ENCODE measurements at regions not wholly inside any gene's neighbourhood (a gene's known extent, or its start where the extent isn't known, plus 50 kb on each side); places are given as distances from the start of the nearest gene placed in this dataset.
"Not testable (repeated sequence)": the region's sequence is repeated elsewhere in the genome, so short reads cannot be mapped to it uniquely, and the experiment has no call there.

DNA sequence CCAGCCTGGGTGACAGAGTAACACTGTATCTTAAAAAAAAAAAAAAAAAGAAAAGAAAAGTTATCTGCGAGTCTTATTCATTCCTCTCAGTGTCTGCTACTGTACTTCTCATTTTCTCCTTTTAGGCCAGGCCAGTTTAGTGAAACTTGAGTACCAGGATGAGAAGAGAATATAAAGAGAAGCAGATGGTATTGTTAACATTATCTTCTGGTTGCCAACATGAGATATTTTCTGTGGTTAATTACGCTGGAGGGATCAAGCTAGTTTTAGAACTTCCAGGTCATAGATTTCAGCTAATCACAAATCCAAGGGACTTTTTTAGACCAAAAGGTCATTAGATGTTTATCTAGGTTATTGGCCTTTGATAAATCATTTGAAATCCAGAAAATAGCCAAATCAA lies 252.6 kb upstream of the SMIM30 start:
- Histone ChIP-seq H3K4me3 (ENCODE audit: low read length) (no peak overlapping the region), H3K36me3 (ENCODE audit: control insufficient read depth, insufficient read depth, low read length) (no peaks in the 10 kb centered on the region), H3K27ac (ENCODE audit: low read length) (no peak overlapping the region), H3K9me3 (ENCODE audit: control insufficient read depth, low read depth, low read length) (no peaks in the 10 kb centered on the region), H3K4me1 (ENCODE audit: control insufficient read depth, insufficient read depth, low read length) (no peaks in the 10 kb centered on the region), H3K27me3 (ENCODE audit: control insufficient read depth, insufficient read depth, low read length) (no peaks in the 10 kb centered on the region)
- WGBS (ENCODE audit: insufficient coverage, low lambda C conversion rate) = 100% methylated on average over 1 of the region's 2 CpGs
- no peak for DNase-seq

- Histone ChIP-seq H3K27ac (ENCODE audit: low read length) (no peak overlapping the region), H3K9me3 (ENCODE audit: control insufficient read depth, low read depth, low read length) (no peaks in the 10 kb centered on the region), H3K36me3 (ENCODE audit: control insufficient read depth, insufficient read depth, low read length) (no peaks in the 10 kb centered on the region), H3K27me3 (ENCODE audit: control insufficient read depth, insufficient read depth, low read length) (no peaks in the 10 kb centered on the region), H3K4me1 (ENCODE audit: control insufficient read depth, insufficient read depth, low read length) (no peaks in the 10 kb centered on the region), H3K4me3 (ENCODE audit: low read length) (no peak overlapping the region)
- no peak for DNase-seq
- WGBS (ENCODE audit: insufficient coverage, low lambda C conversion rate) = no CpG with 5 or more reads among the region's 1 CpG
Observed at GRCh38 chr7:113368256-113368655, 249.9 kb upstream of the SMIM30 start.

DNA sequence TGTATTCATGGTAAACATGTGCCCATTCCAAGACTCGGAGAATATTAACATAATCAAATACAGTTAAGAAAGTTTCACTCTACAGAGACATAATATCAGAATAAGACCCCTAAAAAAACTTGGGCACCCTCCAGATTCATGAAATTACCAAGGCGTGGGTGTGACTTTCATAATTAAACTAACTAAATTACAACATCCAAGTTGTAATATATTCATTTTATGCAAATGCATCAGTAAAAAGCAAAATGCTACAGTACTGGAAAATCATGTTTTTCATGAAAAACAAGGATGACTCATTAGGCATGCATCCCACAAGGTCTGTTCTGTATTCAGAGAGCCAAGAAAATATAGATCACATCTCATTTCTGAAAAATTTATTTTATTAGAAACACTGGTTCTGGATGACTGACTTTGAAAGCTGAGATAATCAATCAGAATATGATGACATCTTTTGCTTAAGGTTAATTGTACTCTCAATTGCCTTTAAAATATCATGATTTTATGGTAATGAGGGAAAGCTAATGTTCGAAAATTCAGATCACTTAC lies 248.8 kb upstream of the SMIM30 start:
- DNase-seq = no peak
- Histone ChIP-seq H3K36me3 (ENCODE audit: control insufficient read depth, insufficient read depth, low read length) (no peaks in the 10 kb centered on the region), H3K27ac (ENCODE audit: low read length) (no peak overlapping the region), H3K9me3 (ENCODE audit: control insufficient read depth, low read depth, low read length) (no peaks in the 10 kb centered on the region), H3K27me3 (ENCODE audit: control insufficient read depth, insufficient read depth, low read length) (no peaks in the 10 kb centered on the region), H3K4me3 (ENCODE audit: low read length) (no peak overlapping the region), H3K4me1 (ENCODE audit: control insufficient read depth, insufficient read depth, low read length) (no peaks in the 10 kb centered on the region)
- 83% methylated on average over 1 of the region's 3 CpGs for WGBS (ENCODE audit: insufficient coverage, low lambda C conversion rate)

GRCh38 chr7:113366122-113366521 lies 247.8 kb upstream of the SMIM30 start:
- Histone ChIP-seq H3K4me1 (ENCODE audit: control insufficient read depth, insufficient read depth, low read length) (no peaks in the 10 kb centered on the region), H3K9me3 (ENCODE audit: control insufficient read depth, low read depth, low read length) (no peaks in the 10 kb centered on the region), H3K27ac (ENCODE audit: low read length) (no peak overlapping the region), H3K27me3 (ENCODE audit: control insufficient read depth, insufficient read depth, low read length) (no peaks in the 10 kb centered on the region), H3K4me3 (ENCODE audit: low read length) (no peak overlapping the region), H3K36me3 (ENCODE audit: control insufficient read depth, insufficient read depth, low read length) (no peaks in the 10 kb centered on the region)
- WGBS (ENCODE audit: insufficient coverage, low lambda C conversion rate) = no CpG with 5 or more reads among the region's 1 CpG
- no peak for DNase-seq

GRCh38 chr7:113349339-113349738 lies 231.0 kb upstream of the SMIM30 start:
- WGBS (ENCODE audit: insufficient coverage, low lambda C conversion rate) = 81% methylated on average over 4 of the region's 4 CpGs
- Histone ChIP-seq H3K27me3 (ENCODE audit: control insufficient read depth, insufficient read depth, low read length) (no peaks in the 10 kb centered on the region), H3K27ac (ENCODE audit: low read length) (no peak overlapping the region), H3K4me3 (ENCODE audit: low read length) (no peak overlapping the region), H3K9me3 (ENCODE audit: control insufficient read depth, low read depth, low read length) (no peaks in the 10 kb centered on the region), H3K36me3 (ENCODE audit: control insufficient read depth, insufficient read depth, low read length) (no peaks in the 10 kb centered on the region), H3K4me1 (ENCODE audit: control insufficient read depth, insufficient read depth, low read length) (no peaks in the 10 kb centered on the region)
- DNase-seq = no peak

DNA sequence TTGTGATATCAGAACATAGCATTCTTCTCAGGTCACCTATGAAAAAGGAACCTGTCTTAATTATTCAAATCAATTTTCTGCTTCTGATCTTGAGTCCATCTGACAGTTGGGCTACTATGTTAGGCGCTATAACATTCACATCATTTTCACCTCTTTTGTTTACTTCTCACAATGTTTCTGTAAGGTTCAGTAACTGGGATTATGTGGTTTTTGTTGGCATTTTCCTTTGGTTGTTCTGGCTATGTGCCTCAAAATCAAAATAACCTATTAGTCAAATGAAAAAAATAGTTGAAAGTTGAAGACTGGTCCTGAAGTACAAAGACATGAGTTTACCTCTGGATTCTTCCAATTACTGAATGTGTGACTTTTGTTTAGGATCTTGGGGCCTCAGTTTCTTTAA lies 221.3 kb upstream of the SMIM30 start:
- no peak for DNase-seq
- WGBS (ENCODE audit: insufficient coverage, low lambda C conversion rate) = 100% methylated on average over 1 of the region's 1 CpG
- Histone ChIP-seq H3K4me3 (ENCODE audit: low read length) (no peak overlapping the region), H3K27ac (ENCODE audit: low read length) (no peak overlapping the region), H3K36me3 (ENCODE audit: control insufficient read depth, insufficient read depth, low read length) (no peaks in the 10 kb centered on the region), H3K27me3 (ENCODE audit: control insufficient read depth, insufficient read depth, low read length) (no peaks in the 10 kb centered on the region), H3K4me1 (ENCODE audit: control insufficient read depth, insufficient read depth, low read length) (no peaks in the 10 kb centered on the region), H3K9me3 (ENCODE audit: control insufficient read depth, low read depth, low read length) (no peaks in the 10 kb centered on the region)

- no peaks in the 10 kb centered on the region for H3K4me1 ChIP-seq (ENCODE audit: control insufficient read depth, insufficient read depth, low read length)
- 40% methylated on average over 1 of the region's 4 CpGs for whole genome bisulfite sequencing (ENCODE audit: insufficient coverage, low lambda C conversion rate)
- no peak overlapping the region for H3K27ac ChIP-seq (ENCODE audit: low read length)
- H3K27me3 ChIP-seq (ENCODE audit: control insufficient read depth, insufficient read depth, low read length) = no peaks in the 10 kb centered on the region
- no peak overlapping the region for H3K4me3 ChIP-seq (ENCODE audit: low read length)
- H3K9me3 ChIP-seq (ENCODE audit: control insufficient read depth, low read depth, low read length) = no peaks in the 10 kb centered on the region
- H3K36me3 ChIP-seq (ENCODE audit: control insufficient read depth, insufficient read depth, low read length) = no peaks in the 10 kb centered on the region
- DNase-seq = no peak
Observed at GRCh38 chr7:113338071-113338696, 219.8 kb upstream of the SMIM30 start.

GRCh38 chr7:113336838-113337237 lies 218.5 kb upstream of the SMIM30 start:
- DNase-seq; H3K27ac ChIP-seq (ENCODE audit: low read length); H3K9me3 ChIP-seq (ENCODE audit: control insufficient read depth, low read depth, low read length); H3K4me1 ChIP-seq (ENCODE audit: control insufficient read depth, insufficient read depth, low read length); H3K4me3 ChIP-seq (ENCODE audit: low read length); H3K27me3 ChIP-seq (ENCODE audit: control insufficient read depth, insufficient read depth, low read length); H3K36me3 ChIP-seq (ENCODE audit: control insufficient read depth, insufficient read depth, low read length): not testable (repeated sequence)
- 100% methylated on average over 1 of the region's 1 CpG for WGBS (ENCODE audit: insufficient coverage, low lambda C conversion rate)

DNA sequence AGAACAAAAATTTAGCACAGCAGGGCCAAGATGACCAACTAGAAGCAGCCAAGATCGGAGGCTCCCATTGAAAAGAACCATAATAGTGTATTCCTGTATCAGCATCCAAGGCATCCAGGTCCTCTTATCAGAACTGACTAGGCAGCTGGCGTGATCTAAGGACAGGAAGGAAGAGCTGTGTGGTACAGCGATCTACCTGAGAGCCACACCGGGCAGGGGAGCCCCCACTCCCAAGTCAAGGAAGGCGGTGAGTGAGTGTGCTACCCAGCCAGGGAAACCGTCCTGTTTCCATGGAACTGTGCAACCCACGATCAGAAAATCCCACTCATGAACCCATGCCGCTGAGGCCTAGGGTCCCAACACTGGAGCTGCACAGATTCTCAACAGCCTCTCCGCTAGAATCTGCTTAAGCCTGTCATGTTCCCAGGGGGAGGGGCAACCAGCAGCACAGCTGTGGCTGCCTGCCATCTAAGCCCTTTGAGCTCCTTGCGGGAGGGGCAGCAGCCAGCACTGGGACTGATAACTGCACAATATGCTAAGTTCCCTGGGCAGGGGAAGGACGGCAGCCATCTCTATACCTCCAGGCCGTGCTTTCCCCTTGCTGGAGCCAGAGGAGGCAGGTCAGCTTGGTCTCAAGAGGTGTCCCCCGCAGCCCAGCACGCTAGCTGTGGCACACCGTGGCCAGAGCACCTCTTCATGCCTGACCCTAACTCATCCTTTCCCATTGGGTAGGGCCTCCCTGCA lies 213.0 kb upstream of the SMIM30 start:
- WGBS (ENCODE audit: insufficient coverage, low lambda C conversion rate) = no CpG with 5 or more reads among the region's 15 CpGs
- Histone ChIP-seq H3K36me3 (ENCODE audit: control insufficient read depth, insufficient read depth, low read length) (no peaks in the 10 kb centered on the region), H3K27ac (ENCODE audit: low read length) (no peak overlapping the region), H3K4me3 (ENCODE audit: low read length) (no peak overlapping the region), H3K9me3 (ENCODE audit: control insufficient read depth, low read depth, low read length) (no peaks in the 10 kb centered on the region), H3K27me3 (ENCODE audit: control insufficient read depth, insufficient read depth, low read length) (no peaks in the 10 kb centered on the region), H3K4me1 (ENCODE audit: control insufficient read depth, insufficient read depth, low read length) (no peaks in the 10 kb centered on the region)
- no peak for DNase-seq

GRCh38 chr7:113321201-113321600 lies 202.8 kb upstream of the SMIM30 start:
- Histone ChIP-seq H3K27me3 (ENCODE audit: control insufficient read depth, insufficient read depth, low read length) (no peaks in the 10 kb centered on the region), H3K4me3 (ENCODE audit: low read length) (no peak overlapping the region), H3K4me1 (ENCODE audit: control insufficient read depth, insufficient read depth, low read length) (no peaks in the 10 kb centered on the region), H3K27ac (ENCODE audit: low read length) (no peak overlapping the region), H3K36me3 (ENCODE audit: control insufficient read depth, insufficient read depth, low read length) (no peaks in the 10 kb centered on the region), H3K9me3 (ENCODE audit: control insufficient read depth, low read depth, low read length) (no peaks in the 10 kb centered on the region)
- WGBS (ENCODE audit: insufficient coverage, low lambda C conversion rate) = no CpG with 5 or more reads among the region's 2 CpGs
- no peak for DNase-seq

DNA sequence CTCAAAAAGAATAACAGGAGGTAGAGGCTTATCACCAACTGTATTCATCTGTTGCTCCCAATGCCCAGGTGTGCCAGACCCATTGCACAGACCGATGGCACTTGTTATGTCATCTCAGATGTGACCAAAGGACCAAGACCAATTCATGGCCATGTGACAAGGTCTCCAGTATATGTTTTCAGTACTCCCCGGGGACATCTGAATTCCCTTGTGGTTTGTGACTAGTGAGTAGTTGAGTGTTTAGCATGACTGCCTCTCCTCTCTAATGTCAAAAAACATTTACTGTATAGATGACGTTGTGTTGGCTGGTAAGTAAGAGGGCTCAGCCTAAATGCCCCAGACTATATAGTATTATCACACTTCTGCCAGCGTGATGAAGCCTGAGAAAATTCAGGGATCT lies 202.1 kb upstream of the SMIM30 start:
- Histone ChIP-seq H3K27me3 (ENCODE audit: control insufficient read depth, insufficient read depth, low read length) (no peaks in the 10 kb centered on the region), H3K4me1 (ENCODE audit: control insufficient read depth, insufficient read depth, low read length) (no peaks in the 10 kb centered on the region), H3K27ac (ENCODE audit: low read length) (no peak overlapping the region), H3K9me3 (ENCODE audit: control insufficient read depth, low read depth, low read length) (no peaks in the 10 kb centered on the region), H3K36me3 (ENCODE audit: control insufficient read depth, insufficient read depth, low read length) (no peaks in the 10 kb centered on the region), H3K4me3 (ENCODE audit: low read length) (no peak overlapping the region)
- WGBS (ENCODE audit: insufficient coverage, low lambda C conversion rate) = no CpG with 5 or more reads among the region's 4 CpGs
- DNase-seq = no peak
